NCI-H2107 (cell line): ENCODE measurements at regions not wholly inside any gene's neighbourhood (a gene's known extent, or its start where the extent isn't known, plus 50 kb on each side); places are given as distances from the start of the nearest gene placed in this dataset.
"Not testable (repeated sequence)": the region's sequence is repeated elsewhere in the genome, so short reads cannot be mapped to it uniquely, and the experiment has no call there.

Source experiments
- DNase-seq: peaks from one replicate; lab custom pipeline; 2025; lab: John Stamatoyannopoulos, UW

GRCh38 chr14:105776112-105776511, 249.7 kb downstream of the TMEM121 start:
- not testable (repeated sequence) for DNase-seq

GRCh38 chr14:105776924-105777323, 250.5 kb downstream of the TMEM121 start:
- no peak for DNase-seq

DNA sequence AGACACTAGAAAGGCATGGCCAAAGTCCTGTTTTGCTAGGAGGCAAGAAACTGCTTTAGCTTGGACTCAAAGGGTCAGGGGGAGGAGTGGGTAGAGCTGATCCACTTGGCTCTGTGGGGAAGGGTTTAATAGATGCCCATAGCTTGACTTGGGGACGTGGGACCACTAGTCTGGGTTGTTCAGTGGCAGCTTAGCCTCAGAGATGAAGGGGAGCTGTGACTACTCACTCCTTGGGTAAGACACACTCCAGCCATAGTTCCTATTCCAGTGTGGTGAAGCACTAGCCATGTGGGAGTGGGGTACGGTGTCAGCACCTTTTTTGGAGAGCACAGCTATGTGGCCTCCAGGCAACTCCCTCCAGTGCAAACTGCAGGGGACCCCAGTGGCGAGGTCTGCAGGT, 257.3 kb downstream of the TMEM121 start:
- DNase-seq, result no peak

GRCh38 chr14:105793836-105794235, 267.5 kb downstream of the TMEM121 start:
- DNase-seq, result no peak

- no peak for DNase-seq
Observed at GRCh38 chr14:105797546-105797945, 271.2 kb downstream of the TMEM121 start.

DNA sequence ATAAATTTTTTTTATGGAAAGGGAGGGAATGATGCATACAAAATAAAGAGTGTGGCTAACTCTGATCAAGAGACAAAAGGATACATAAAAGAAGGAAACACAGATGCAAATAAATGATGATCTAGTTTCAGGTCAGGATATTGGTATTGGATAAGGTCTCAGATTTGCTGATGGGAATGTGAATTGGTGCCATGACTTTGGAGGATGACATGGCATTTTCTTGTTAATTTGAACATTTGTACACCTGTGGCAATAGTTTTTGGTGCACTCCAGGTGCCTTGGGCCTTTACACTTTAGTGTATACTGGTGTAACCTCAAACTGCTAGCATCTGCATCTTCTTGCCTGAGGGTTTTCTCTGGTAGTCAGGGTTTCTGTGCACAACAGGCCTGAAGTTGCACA, 279.3 kb downstream of the TMEM121 start:
- DNase-seq, result no peak

GRCh38 chr14:105806568-105806967, 280.2 kb downstream of the TMEM121 start:
- DNase-seq, result no peak

DNA sequence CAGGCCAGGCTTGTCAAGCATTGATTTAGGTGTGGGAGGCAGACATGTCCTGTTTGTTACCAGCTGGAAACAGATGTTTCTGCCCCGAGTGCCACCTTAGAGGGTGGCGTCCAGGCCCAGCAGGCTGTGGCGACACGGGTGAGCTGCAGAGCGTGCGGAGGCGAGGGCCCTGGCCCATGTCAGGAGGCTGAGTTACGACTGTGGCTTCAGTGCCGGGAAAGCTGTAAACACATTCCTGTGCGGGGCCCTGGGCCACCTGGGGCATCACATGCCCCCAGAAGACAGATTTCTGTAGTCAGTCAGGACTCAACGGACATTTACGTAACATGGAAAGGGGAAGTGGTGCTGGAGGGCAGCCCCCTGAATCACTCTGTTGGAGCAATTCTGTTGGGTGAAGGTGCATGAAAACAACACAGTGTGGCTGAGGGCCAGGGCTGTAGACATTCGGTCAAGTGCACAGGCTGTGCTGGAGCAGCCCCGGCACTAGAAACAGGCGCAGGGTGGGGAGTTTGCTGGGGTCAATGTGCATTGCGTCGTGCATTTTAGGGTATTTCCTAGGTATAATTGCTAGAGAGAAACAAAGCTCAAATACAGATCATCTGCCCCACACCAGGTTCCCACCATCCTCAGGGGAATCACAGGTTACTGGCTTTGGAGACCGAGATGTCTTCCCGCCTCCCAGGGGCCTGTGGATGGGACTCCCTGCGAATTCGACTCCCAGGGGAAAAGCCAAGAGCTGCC, 291.8 kb downstream of the TMEM121 start:
- no peak for DNase-seq

- DNase-seq, result no peak
Observed at GRCh38 chr14:105818712-105819005, 292.3 kb downstream of the TMEM121 start.

GRCh38 chr14:105830171-105830570, 303.8 kb downstream of the TMEM121 start:
- DNase-seq, result no peak

DNA sequence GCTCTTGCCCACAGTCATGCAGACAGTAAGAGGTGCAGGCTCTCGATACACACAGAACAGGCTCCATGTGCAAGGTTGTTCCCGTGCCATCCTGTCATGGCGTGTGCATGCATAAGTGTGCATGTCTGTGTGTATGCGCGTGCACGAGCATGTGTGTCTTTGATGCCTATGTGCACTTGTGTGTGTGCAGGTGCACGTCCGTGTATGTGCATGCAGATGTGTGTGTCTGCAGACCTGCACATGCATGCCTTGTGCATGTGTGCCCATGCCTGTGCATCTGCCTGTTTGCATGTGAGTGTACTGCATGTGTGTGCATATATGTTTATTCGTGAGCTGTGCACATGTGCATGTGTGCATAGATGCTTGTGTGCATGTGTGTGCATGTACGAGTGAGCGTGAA, 309.8 kb downstream of the TMEM121 start:
- no peak for DNase-seq

- no peak for DNase-seq
Observed at GRCh38 chr14:105836730-105837129, 310.3 kb downstream of the TMEM121 start.

GRCh38 chr14:105837349-105838063, 311.1 kb downstream of the TMEM121 start:
- DNase-seq, result no peak

- no peak for DNase-seq
Observed at GRCh38 chr14:105838107-105838506, 311.7 kb downstream of the TMEM121 start.

GRCh38 chr14:105838591-105839424, 312.4 kb downstream of the TMEM121 start:
- no peak for DNase-seq

GRCh38 chr14:105839425-105840265, 313.3 kb downstream of the TMEM121 start:
- DNase-seq, result no peak

DNA sequence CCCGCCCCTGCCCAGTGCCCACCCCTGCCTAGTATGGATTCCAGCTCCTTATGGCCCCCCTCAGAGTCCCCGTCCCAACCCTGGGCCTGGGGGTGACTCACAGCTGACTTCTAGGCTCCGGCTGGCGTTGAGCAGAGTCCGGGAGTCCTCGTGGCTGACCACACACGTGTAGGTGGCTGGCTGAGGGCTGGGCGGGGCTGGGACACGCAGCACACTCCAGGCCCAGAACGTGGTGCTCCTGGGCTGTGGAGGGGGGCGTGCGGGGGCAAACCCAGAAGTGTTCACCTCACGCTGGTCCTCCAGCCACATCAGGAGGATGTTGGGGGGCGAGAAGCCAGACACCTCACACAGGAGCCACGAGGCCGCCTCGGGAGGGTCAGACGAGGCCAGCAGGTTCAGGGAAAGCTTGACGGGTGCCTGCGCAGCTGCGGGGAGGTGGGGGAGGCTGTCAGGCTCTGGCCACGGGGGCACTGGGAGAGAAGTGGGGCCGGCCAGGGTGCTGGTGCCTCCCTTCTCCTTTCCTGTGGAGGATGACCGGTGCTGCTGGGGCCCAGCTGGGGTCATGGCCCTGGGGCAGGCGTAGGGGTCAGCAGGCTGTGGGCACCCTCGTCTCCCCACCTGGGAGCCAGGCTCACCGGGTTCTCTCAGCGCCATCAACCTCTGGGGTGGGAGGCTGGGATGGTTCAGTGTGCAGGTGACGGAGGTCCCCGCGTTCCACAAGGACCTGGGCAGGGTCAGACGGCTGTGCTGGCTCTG, 314.1 kb downstream of the TMEM121 start:
- no peak for DNase-seq

DNA sequence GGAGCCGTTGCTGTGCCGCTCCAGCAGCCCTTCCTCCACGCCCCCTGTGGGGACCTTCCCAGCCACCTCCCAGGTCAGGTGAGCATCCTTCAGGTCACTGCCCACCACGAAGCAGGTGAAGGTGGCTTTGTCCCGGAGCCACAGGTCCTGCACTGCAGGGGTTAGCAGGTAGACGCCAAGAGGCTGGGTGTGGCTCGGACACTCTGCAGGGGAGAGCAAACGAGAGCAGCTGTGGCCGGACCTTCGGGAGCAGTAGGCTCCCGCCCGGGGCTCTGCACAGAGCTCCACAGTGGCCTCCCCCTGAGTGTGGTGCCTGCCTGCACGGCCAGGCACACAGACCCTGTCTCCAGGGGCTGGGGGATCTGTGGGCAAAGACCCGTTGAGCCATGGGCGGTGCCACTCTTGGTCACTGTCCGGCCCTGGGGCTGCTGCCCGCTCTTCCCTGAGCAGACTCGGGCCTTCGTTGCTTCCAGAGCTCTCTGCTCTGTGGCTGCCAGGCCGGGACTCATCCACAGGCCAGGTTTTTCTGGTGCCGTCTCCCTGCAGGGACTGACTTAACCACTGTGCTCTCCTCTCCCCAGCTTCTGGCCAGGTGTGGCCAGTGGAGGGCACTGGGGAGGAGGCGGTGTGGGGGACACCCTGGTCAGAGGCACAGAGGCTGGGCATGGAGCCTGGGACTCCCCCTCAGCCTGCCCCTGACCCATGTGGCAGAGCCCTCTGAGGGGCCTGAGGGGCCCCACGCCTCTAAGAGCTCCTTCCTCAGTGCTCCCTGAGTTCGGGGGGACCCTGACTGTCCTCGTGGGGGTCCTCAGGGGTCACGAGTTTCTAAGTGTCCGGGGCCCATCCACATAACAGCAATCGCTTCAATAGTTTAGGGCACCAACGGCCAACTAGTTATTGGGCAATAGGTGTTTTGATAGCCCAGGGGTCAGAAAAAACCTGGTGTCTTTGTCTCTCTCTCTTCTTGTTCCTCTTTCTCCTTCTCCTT, 314.9 kb downstream of the TMEM121 start:
- DNase-seq, result no peak

DNA sequence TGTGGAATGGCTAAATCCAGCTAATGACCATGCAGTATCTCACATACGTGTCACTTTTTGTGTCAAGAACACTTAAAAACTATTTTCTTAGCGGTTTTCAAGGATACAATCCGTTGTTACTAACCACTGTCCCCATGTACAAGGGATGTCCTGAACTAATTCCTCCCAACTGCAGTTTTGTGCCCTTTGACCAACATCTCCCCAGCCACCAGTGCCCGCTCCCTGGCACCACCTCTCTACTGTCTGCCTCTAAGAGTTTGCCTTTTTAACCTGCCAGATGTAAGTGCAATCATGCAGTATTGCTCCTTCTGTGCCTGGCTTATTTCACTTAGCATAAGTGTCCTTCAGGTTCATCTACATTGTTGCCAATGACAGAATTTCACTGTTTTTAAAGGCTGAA, 315.7 kb downstream of the TMEM121 start:
- DNase-seq, result no peak

DNA sequence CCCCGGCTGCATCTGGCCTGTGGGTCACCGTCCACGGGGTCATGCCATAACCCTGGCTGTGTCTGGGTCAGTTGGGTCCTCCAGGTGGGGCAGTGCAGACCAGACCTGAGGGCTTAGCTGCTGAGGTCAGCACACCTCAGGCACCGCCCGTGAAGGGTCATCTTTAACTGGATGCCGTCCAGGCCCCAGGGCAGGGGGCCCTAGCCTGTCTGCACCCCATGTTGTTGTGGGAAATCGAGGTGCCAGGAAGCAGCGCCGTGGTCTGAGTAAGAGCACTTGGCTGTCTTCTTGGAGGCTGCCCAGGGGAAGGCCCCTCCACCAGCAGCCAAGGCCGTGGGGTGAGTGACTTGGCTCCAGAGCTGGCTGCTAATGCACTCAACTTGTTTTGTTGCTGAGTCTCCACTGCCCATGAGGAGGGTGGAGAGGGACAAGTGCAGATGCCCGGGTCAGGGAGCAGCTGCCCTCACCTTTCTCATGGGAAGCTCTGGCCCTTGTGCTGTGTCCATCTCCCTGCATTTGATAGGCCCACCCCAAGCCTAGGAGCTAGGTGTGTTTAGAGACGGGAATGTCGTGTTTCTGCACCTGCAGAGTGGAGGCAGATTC, 317.2 kb downstream of the TMEM121 start:
- no peak for DNase-seq
